ENCODE measurements at regions not wholly inside any gene's neighbourhood (a gene's known extent, or its start where the extent isn't known, plus 50 kb on each side); places are given as distances from the start of the nearest gene placed in this dataset.

DNA sequence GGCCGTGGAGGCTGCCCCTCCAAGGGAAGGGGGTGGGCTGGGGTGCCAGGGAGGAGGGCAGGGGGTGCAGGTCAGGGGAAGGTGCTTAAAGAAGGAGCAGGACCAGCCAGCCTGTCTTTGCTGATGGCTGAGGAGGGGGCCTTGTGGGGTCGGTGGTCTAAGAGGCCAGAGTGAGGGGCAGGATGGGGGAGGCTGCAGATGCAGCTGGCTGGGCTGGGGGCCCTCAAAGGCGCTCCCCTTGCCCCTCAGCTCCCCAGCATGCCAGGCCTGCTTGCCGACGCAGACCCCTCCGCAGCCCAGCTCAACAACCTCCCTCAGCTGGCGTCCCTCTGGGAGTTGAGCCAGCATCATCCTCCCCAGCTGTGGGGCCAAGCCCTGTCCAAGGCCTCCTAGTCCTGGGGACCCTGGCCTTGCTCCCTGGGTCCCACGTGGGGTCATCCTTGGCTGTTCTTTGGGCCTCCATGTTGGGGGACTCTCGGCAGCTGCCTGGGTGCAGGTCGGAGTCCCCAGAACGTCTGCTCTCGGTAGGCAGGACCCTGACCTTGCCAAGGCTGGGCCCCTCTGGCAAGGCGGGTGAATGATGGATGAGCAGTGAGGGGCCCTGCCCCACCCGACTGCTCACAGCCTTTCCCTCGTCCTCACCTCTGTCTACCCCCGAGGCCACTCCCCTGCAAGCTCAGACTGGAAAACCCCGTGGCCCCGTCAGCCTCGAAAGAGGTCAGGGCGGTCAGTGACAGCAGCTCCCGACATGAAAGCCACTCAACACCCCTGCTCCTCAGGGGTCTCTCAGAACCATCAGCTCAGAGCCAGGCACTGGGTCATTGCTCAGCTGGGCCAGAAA is 119.4 kb downstream of the FAM53A start:
- TF ChIP-seq, protein P1, sequence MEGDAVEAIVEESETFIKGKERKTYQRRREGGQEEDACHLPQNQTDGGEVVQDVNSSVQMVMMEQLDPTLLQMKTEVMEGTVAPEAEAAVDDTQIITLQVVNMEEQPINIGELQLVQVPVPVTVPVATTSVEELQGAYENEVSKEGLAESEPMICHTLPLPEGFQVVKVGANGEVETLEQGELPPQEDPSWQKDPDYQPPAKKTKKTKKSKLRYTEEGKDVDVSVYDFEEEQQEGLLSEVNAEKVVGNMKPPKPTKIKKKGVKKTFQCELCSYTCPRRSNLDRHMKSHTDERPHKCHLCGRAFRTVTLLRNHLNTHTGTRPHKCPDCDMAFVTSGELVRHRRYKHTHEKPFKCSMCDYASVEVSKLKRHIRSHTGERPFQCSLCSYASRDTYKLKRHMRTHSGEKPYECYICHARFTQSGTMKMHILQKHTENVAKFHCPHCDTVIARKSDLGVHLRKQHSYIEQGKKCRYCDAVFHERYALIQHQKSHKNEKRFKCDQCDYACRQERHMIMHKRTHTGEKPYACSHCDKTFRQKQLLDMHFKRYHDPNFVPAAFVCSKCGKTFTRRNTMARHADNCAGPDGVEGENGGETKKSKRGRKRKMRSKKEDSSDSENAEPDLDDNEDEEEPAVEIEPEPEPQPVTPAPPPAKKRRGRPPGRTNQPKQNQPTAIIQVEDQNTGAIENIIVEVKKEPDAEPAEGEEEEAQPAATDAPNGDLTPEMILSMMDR (conservative IDR thresholded peaks at IDR 0.05; ENCODE audit: low read depth, low read length): no peak
- no peak for TF ChIP-seq EZH2 (IDR thresholded peaks at IDR 0.05; ENCODE audit: borderline replicate concordance, low read depth, low read length, poor library complexity, severe bottlenecking)

Measured in A673 (cell line).